Endothelial cell of umbilical vein (primary cell): ENCODE measurements at regions not wholly inside any gene's neighbourhood (a gene's known extent, or its start where the extent isn't known, plus 50 kb on each side); places are given as distances from the start of the nearest gene placed in this dataset.

Experiments
- BruUV-seq: library from RNA; stranded (reverse); fragments of 400-500 nt; replicated peaks from 2 replicates; lab custom pipeline; 2021; lab: Mats Ljungman, UMichigan
- CTCF ChIA-PET: fragments of 300-600, 350-600 bp; sonication (Branson Sonifier 250); formaldehyde crosslinking; loops from one replicate; lab custom pipeline; 2021; ENCODE audit warnings: antibody characterized with exemption, inconsistent platforms; lab: Charles Lee
- POLR2A ChIA-PET: fragments of 300-600, 350-600 bp; sonication (Branson Sonifier 250); formaldehyde crosslinking; loops from one replicate; lab custom pipeline; 2021; ENCODE audit warnings: antibody characterized with exemption, inconsistent platforms; lab: Charles Lee
- DNase-seq: peaks from one replicate; pipeline ENCODE4 v3.0.0-alpha.2; 2011; ENCODE audit warnings: low read depth, low spot score
- FAIRE-seq: peaks from 2 replicates; lab custom pipeline; 2011; peaks lifted over from hg19 to GRCh38; lab: Jason Lieb, UNC
- H2AFZ ChIP-seq: 2 replicates; pipeline ENCODE4 v1.6.0; 2012; ENCODE audit warnings: low read depth, low read length, control low read depth, inconsistent platforms
- H3K27ac ChIP-seq: 2 replicates; pipeline ENCODE4 v1.5.1; 2011; ENCODE audit warnings: low read depth, mild to moderate bottlenecking, control low read depth, low read length, moderate library complexity; ENCODE audit not compliant: insufficient read depth
- H3K27me3 ChIP-seq, 2 experiments: 2 replicates each; pipeline versions ENCODE4 v1.6.0 to v1.6.1; 2011; ENCODE audit warnings: low read length in 2 of 2, mixed read lengths in 1 of 2; ENCODE audit not compliant: control insufficient read depth in 2 of 2, insufficient read depth in 2 of 2
- H3K36me3 ChIP-seq, 2 experiments: 2 replicates in 1 of 2; 3 replicates in 1 of 2; pipeline ENCODE4 v1.5.1; 2011; ENCODE audit warnings: low read length in 2 of 2, mild to moderate bottlenecking in 1 of 2, moderate library complexity in 1 of 2; ENCODE audit not compliant: control insufficient read depth in 2 of 2, insufficient read depth in 2 of 2; ENCODE audit errors: extremely low read depth in 1 of 2
- H3K4me1 ChIP-seq: 3 replicates; pipeline ENCODE4 v1.5.1; 2011; ENCODE audit warnings: mild to moderate bottlenecking, low read length; ENCODE audit not compliant: control insufficient read depth, insufficient read depth; ENCODE audit errors: extremely low read depth
- H3K4me2 ChIP-seq: 2 replicates; pipeline ENCODE4 v1.6.1; 2011; ENCODE audit warnings: low read length, control low read depth, mixed read lengths; ENCODE audit not compliant: insufficient read depth
- H3K4me3 ChIP-seq, 3 experiments: fragments of 200-600 bp in 1 of 3; sonication (generic), shearing (Covaris generic) in 1 of 3; replicated peaks in 1 of 3; 2 replicates each; pipeline ENCODE4 v1.5.1; 2011 to 2016; ENCODE audit warnings: control low read depth in 3 of 3, low read length in 3 of 3, mild to moderate bottlenecking in 2 of 3, inconsistent platforms in 1 of 3, low read depth in 1 of 3, moderate library complexity in 1 of 3; ENCODE audit not compliant: insufficient read depth in 1 of 3
- H3K79me2 ChIP-seq: 2 replicates; pipeline ENCODE4 v1.6.0; 2012; ENCODE audit warnings: low read length, inconsistent platforms; ENCODE audit not compliant: control insufficient read depth, insufficient read depth
- H3K9ac ChIP-seq: replicated peaks from 2 replicates; pipeline ENCODE3; 2011; ENCODE audit warnings: low read length, control low read depth; ENCODE audit not compliant: insufficient read depth; ENCODE audit errors: extremely low read depth
- H3K9me1 ChIP-seq: replicated peaks from 3 replicates; pipeline ENCODE4 v1.6.0; 2011; ENCODE audit warnings: mild to moderate bottlenecking, low read length; ENCODE audit not compliant: control insufficient read depth, insufficient read depth; ENCODE audit errors: extremely low read depth
- H3K9me3 ChIP-seq: replicated peaks from 2 replicates; pipeline ENCODE4 v1.5.1; 2012; ENCODE audit warnings: low read length, inconsistent platforms; ENCODE audit not compliant: control insufficient read depth, insufficient read depth
- H4K20me1 ChIP-seq: replicated peaks from 2 replicates; pipeline ENCODE3; 2011; ENCODE audit warnings: mild to moderate bottlenecking, low read length; ENCODE audit not compliant: control insufficient read depth, insufficient read depth; ENCODE audit errors: extremely low read depth
- EZH2 ChIP-seq: IDR thresholded peaks from 2 replicates; pipeline ENCODE4 v1.6.1; 2012; ENCODE audit warnings: borderline replicate concordance, low read depth, mild to moderate bottlenecking, moderate library complexity, low read length, inconsistent platforms; ENCODE audit not compliant: severe bottlenecking
- FOS ChIP-seq: IDR thresholded peaks from 2 replicates; pipeline ENCODE4 v1.6.1; 2011; ENCODE audit warnings: mild to moderate bottlenecking, low read length, moderate library complexity, borderline replicate concordance; ENCODE audit not compliant: insufficient read depth
- GATA2 ChIP-seq: IDR thresholded peaks from 2 replicates; pipeline ENCODE4 v1.7.0; 2011; ENCODE audit warnings: low read depth, mild to moderate bottlenecking, moderate library complexity, mixed read lengths, low read length; ENCODE audit not compliant: insufficient read length, insufficient read depth
- JUN ChIP-seq: IDR thresholded peaks from 2 replicates; pipeline ENCODE4 v1.6.1; 2011; ENCODE audit warnings: borderline replicate concordance, low read depth; ENCODE audit not compliant: insufficient read length, insufficient read depth
- MYC ChIP-seq: IDR thresholded peaks from one replicate; pipeline ENCODE4 v1.6.1; 2011; ENCODE audit warnings: mild to moderate bottlenecking, low read depth, low read length
- POLR2A ChIP-seq: IDR thresholded peaks from 2 replicates; pipeline ENCODE4 v1.6.1; 2012; ENCODE audit warnings: low read depth, mild to moderate bottlenecking, control low read depth, low read length
- POLR2AphosphoS5 ChIP-seq: IDR thresholded peaks from 2 replicates; pipeline ENCODE4 v1.6.1; 2012; ENCODE audit warnings: low read depth, mild to moderate bottlenecking, control low read depth, low read length, moderate library complexity; ENCODE audit not compliant: insufficient read depth
- dilution Hi-C: fragments of 300-500 bp; cut with MboI; formaldehyde crosslinking; loops from one replicate; pipeline ENCODE4 v1.15.0; 2019; ENCODE audit warnings: low sequenced_read_pairs; ENCODE audit not compliant: extremely low pct_ligation_motif_present
- intact Hi-C: fragments of 100-400 bp; cut with micrococcal nuclease; formaldehyde crosslinking; loops from one replicate; pipeline ENCODE4 v1.10.0; 2022
- TF ChIP-seq, protein P1 (sequence below), 2 donors: IDR thresholded peaks; 1 replicate in 1 of 2; 2 replicates in 1 of 2; pipeline ENCODE4 v1.5.1; 2011; ENCODE audit warnings: low read length in 2 of 2, mild to moderate bottlenecking in 2 of 2, moderate library complexity in 2 of 2, control low read depth in 1 of 2, inconsistent platforms in 1 of 2, low read depth in 1 of 2; ENCODE audit not compliant: insufficient read depth in 1 of 2; ENCODE audit errors: extremely low read depth in 1 of 2
- TF ChIP-seq, protein P2 (sequence below): IDR thresholded peaks from 2 replicates; pipeline ENCODE4 v1.6.1; 2011; ENCODE audit not compliant: insufficient read depth, insufficient read length

DNA sequence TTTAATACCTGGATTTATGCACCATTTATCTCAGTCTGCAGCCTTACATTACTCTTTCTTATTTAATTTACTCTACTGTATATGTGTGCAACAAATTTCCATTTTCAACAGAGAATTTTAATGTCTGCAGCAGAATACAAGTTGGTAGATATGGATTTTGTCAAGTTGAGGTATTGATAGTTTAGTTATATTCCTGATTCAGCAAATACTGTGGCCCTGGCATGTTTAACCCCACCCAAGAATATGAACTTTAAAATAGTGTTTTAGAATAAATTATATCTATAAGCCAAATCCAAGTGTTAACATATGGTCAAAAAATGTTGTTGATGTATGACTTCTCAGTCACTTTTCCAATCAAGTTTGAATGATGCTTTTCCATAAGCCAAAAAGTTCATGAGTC lies 378.4 kb upstream of the NRG3 start:
- intact Hi-C loops: no loop called here
- dilution Hi-C loops: no loop called here
- CTCF ChIA-PET: no interaction called here
- no peaks in the 10 kb centered on the region for H3K4me1 ChIP-seq
- POLR2A ChIA-PET: no interaction called here
- BruUV-seq: no TSS peak
- no peaks in the 10 kb centered on the region for H3K36me3 ChIP-seq
- no peaks in the 10 kb centered on the region for H3K9me3 ChIP-seq
- no peak overlapping the region for H2AFZ ChIP-seq
- no peak overlapping the region for H3K4me3 ChIP-seq
- FAIRE-seq (no peak), DNase-seq (no peak)
- H3K27me3 ChIP-seq: no peaks in the 10 kb centered on the region
- H3K9ac ChIP-seq: no peak overlapping the region
- no peaks in the 10 kb centered on the region for H3K79me2 ChIP-seq
- H3K9me1 ChIP-seq: no peaks in the 10 kb centered on the region
- no peak overlapping the region for H3K4me2 ChIP-seq
- H4K20me1 ChIP-seq: no peaks in the 10 kb centered on the region
- no peak overlapping the region for H3K27ac ChIP-seq
- TF ChIP-seq POLR2AphosphoS5: no peak
- TF ChIP-seq GATA2: no peak
- no peak for TF ChIP-seq POLR2A
- TF ChIP-seq JUN: no peak
- TF ChIP-seq MYC: no peak
- no peak for TF ChIP-seq EZH2
- TF ChIP-seq, protein P1, sequence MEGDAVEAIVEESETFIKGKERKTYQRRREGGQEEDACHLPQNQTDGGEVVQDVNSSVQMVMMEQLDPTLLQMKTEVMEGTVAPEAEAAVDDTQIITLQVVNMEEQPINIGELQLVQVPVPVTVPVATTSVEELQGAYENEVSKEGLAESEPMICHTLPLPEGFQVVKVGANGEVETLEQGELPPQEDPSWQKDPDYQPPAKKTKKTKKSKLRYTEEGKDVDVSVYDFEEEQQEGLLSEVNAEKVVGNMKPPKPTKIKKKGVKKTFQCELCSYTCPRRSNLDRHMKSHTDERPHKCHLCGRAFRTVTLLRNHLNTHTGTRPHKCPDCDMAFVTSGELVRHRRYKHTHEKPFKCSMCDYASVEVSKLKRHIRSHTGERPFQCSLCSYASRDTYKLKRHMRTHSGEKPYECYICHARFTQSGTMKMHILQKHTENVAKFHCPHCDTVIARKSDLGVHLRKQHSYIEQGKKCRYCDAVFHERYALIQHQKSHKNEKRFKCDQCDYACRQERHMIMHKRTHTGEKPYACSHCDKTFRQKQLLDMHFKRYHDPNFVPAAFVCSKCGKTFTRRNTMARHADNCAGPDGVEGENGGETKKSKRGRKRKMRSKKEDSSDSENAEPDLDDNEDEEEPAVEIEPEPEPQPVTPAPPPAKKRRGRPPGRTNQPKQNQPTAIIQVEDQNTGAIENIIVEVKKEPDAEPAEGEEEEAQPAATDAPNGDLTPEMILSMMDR (IDR thresholded peaks at IDR 0.05; ENCODE audit: extremely low read depth in 1 of 2, insufficient read depth in 1 of 2, low read depth in 1 of 2, low read length in 2 of 2): no peak
- TF ChIP-seq, protein P2, sequence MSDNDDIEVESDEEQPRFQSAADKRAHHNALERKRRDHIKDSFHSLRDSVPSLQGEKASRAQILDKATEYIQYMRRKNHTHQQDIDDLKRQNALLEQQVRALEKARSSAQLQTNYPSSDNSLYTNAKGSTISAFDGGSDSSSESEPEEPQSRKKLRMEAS: no peak
- TF ChIP-seq FOS: no peak
